HCEC 1CT (cell line): ENCODE measurements at regions not wholly inside any gene's neighbourhood (a gene's known extent, or its start where the extent isn't known, plus 50 kb on each side); places are given as distances from the start of the nearest gene placed in this dataset.
"Not testable (repeated sequence)": the region's sequence is repeated elsewhere in the genome, so short reads cannot be mapped to it uniquely, and the experiment has no call there.

Experiments used
- DNase-seq: peaks from one replicate; pipeline ENCODE4 v3.0.0-alpha.2; 2017

DNA sequence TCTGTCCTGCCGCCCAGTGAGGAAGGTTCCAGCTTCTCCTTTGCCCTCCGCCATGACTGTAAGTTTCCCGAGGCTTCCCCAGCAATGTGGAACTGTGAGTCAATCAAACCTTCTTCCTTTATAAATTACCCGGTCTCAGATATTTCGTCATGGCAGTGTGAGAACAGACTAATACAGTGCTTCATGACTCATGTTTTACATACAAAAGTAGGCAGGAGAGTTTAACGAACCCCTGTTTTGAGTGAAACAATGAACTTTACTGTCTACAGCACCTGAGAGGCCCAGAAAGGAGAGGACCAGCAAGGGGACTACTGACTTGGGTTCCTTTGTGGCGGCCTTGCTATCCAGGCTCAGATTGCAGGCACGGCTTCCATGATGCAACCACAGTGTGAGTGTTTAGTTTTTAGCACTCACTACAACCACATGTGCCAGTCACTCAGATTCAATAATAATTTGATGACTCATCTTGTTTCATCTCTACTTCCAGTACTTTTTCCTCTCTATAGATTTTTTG, 139.1 kb upstream of the CLINT1 start:
- DNase-seq = peak; percentile 78

GRCh38 chr5:157994906-157995519, 136.1 kb upstream of the CLINT1 start:
- peak; percentile 58 for DNase-seq

GRCh38 chr5:157993986-157994691, 135.2 kb upstream of the CLINT1 start:
- DNase-seq = no peak

DNA sequence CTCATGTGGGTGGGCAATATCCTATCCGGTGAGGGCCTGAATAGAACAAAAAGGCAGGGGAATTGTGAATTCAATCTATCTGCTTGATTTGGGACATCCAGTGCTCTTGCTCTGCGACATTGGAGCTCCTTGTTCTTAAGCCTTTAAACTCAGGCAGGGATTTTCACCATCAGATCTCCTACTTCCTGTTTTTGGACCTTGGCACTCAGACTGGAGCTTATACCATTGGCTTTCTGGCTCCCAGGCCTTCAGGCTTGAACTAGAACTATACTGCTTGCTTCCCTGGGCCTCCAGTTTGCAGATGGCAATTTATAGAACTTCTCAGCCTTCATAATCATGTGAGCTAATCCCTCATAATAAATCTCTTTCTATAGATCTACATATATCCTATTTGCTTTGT, 134.3 kb upstream of the CLINT1 start:
- DNase-seq = no peak

- no peak for DNase-seq
Observed at GRCh38 chr5:157990583-157991181, 131.7 kb upstream of the CLINT1 start.

GRCh38 chr5:157989296-157989695, 130.4 kb upstream of the CLINT1 start:
- DNase-seq = no peak

- no peak for DNase-seq
Observed at GRCh38 chr5:157987259-157987658, 128.3 kb upstream of the CLINT1 start.

- DNase-seq = no peak
Observed at GRCh38 chr5:157986431-157986990, 127.6 kb upstream of the CLINT1 start.

- DNase-seq = no peak
Observed at GRCh38 chr5:157984611-157985010, 125.7 kb upstream of the CLINT1 start.

DNA sequence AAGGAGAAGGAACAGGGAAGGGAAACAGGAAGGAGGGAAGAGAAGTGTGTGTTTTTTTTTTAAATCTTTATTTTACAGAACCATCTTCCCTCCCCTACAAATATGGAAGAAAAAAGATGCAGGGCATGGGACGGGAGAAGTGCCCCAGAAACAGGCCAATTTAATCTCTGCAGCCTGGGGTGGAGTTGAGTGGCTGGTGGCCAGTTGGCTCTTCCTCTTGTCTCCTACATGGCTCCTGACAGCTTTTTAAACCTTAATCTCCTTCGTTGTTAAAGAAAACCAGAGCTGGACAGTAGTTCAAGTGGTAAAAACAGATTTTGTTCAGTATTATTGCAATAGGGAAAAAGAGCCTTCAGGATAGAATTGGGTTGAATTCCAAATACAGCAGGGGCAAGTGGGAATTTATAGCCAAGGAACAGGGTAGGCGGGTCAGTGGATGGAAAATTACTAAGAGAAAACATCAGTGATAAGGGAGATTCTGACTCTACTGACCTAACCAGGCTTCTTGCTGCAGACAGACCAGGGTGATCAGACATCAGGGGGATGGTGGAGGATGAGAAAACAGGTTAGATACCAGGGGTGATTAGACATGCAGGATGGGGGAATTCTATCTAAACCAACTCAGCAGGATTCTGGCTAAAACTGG, 125.1 kb upstream of the CLINT1 start:
- DNase-seq = no peak

DNA sequence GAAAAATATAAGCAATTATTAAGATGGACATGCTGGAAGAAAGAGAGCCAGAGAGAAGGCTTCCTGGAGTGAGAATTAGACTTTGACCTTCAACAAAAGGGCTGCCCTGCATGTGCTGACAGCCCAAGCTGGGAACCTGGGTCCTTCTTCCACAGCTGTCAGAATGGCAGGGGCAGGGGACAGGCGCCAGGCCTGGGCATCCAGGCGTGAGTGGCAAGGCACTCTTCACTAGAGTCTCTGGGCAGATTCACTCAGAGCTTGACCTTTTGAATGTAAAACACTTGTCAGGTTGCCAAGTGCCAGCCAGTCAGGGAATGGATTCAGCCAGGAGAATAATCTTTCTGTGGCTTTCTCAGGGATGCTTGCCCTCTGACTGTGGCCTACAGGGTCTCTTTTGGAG, 119.1 kb upstream of the CLINT1 start:
- no peak for DNase-seq

GRCh38 chr5:157976429-157976828, 117.5 kb upstream of the CLINT1 start:
- DNase-seq = no peak

GRCh38 chr5:157972579-157972978, 113.6 kb upstream of the CLINT1 start:
- DNase-seq = no peak

DNA sequence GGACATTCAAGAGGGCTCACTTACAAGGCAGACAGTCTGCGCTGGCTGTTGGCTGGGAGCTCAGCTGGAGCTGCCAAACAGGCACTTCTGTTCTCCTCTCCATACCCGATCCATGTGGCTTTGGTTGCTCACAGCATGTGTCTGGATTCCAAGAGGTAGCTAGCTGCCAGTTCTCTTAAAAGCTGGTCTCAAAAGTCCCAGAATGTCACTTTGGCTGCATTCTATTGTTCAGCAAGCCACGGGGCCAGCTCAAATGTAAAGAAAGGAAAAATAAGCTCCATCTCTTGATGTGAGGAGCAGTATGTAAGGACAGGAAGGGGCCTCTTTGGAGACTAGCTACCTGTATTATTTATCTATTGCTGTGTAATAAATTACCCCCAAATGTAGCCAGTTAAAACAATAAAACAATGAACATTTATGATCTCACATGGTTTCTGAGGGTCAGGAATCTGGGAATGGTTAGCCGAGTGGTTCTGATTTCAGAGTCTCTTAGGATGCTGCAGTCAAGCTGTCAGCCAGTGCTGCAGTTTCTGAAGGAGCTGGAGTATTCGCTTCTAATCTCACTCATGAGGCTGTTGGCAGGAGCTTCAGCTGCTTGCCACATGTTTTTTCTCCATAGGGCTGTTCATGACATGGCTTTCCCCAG, 112.7 kb upstream of the CLINT1 start:
- DNase-seq = no peak

DNA sequence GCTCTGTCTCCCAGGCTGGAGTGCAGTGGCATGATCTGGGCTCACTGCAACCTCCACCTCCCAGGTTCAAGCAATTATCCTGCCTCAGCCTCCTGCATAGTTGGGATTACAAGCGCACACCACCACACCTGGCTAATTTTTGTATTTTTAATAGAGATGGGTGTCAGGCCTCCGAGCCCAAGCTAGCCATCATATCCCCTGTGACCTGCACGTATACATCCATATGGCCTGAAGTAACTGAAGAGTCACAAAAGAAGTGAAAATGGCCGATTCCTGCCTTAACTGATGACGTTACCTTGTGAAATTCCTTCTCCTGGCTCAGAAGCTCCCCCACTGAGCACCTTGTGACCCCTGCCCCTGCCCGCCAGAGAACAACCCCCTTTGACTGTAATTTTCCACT, 109.6 kb upstream of the CLINT1 start:
- DNase-seq = not testable (repeated sequence)

DNA sequence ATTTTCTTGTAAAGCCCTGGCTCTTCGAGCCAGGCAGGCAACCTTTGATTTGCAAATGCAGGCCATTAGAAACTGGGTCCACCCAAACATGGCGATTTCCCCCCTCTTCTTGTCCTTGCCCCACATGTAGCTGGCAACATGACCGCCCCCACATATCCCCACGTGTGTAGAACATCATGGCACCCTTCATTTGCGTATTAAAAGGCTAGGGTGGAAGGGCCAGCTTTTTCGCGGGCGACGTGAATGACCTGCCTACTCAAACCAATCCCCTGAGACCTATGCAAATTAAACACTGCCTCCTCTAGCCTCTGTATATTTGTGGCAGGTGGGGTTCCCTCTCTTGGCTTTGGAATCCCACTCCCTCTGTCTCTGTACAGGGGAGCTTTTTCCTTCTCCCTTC, 107.0 kb upstream of the CLINT1 start:
- DNase-seq = no peak

DNA sequence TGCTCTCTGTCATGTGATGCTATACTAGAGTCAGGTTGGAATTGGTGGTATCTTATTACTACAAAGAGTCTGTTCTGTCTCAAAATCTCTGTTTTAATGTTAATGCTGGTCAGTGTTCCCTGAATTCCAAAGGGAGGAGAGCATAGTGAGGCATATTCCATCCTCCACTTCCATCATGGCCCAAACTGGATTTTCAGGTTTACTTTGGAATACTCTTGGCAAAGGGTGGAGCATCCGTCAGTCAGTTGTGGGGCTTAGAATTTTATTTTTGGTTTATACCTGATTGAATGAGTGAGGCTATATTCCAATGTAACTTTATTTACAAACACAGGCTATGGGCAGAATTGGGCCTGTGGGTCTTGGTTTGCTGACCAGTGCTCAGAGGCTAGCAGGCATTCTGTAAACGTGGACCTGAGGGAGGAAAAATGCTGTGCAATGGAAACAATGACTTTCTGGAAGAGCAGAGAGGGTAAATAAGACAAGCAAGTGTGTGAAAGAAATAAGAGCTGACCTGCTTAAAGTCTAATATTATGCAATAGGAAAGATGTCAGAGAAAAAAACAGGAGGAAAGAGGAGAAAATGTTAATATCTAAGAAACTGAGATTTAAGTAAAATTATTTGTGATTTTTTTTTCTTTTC, 106.2 kb upstream of the CLINT1 start:
- DNase-seq = no peak

DNA sequence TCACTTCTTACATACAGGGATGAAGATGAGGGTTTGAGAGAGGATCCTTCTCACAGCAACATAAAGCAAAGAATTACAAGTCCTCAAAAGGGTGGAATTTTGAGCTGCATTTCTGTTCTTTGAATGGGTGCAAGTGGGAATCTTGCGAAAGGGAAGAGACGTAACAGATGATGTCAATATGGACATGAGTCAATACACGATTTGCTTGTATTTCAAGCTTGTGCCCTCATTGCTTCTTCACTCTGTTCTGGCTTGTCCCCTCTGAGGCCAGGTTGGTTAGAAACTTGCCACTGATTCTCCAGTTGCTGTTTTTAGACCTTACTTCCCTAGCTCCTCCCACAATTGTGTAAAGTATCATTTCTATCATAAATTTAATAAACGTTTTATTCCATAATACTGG, 104.8 kb upstream of the CLINT1 start:
- DNase-seq = no peak

DNA sequence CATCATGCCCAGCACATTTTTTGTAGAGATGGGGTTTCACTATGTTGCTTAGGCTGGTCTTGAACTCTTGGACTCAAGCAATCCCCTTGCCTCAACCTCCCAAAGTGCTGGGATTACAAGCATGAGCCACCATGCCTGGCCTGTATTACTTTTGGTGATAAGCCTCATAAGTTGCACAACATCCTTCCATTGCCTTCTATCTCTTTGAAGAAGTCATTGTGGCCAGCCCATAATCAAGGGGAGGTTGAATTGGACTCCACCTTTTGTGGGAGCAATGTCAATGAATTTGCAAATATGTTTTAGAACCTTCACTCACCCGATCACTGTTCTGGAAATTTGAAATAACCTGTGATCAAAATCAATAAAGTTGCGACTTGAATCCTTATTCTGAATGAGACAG, 104.3 kb upstream of the CLINT1 start:
- DNase-seq = no peak

DNA sequence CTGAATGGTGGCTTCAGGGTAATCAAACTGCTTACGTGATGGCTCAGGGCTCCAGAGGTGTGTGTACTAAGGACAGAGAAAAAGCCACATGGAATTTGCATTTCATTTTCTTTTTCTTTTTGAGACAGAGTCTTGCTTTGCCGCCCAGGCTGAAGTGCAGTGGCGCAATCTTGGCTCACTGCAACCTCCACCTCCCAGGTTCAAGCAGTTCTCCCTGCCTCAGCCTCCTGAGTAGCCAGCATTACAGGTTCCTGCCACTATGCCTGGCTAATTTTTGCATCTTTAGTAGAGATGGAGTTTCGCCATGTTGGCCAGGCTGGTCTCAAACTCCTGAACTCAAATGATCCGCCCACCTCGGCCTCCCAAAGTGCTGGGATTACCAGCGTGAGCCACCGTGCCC, 103.7 kb upstream of the CLINT1 start:
- not testable (repeated sequence) for DNase-seq

DNA sequence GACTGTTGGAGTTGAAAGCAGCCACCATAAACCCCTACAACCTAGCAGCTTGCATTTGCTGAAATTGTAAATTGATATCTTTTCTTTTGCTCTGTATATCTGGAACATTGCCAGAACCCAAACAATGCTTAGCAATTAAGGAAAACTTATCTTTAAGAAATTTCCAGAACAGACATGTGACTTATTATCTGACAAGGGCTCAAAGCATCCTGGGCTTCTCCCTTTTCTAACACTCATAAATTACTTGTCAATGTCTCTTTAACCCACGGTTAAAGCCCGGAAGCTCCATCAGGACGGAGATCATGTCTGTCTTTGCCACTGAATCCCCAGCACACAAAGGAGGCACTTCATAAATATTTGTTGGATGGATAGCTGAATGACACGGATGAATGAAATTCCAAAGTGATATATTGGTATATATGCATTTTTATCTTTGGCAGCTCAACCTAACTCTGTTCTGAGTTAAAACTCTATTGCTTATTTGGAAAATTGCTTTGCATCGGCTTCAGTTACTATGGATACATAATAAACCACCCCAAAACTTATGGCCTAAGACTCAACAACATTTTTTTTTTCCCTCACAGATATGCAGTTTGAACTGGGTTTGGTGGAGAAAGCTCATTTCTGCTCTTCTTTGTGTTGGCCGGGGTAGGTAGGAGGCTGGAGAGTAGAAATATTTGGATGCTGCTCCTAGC, 103.1 kb upstream of the CLINT1 start:
- no peak for DNase-seq

DNA sequence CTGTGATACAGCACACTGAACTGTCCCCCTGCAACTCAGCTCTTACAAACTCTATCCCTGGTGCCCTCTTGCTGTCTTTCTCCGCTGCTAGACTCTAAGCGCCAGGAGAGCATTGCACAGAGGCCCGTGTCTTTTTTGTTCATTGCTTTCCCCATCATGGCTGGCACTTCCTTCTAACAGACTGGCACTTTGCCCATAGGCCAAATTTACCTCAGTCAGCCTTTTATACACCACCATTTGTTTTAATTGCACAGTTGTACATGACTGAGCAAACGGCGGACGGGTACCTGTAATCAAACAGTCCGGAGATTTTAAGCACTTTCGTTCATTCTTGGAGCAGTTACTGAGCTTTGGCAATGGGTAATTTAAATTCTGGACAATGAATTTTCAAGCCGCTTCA, 102.2 kb upstream of the CLINT1 start:
- DNase-seq = no peak
